NCI-H82 treated with DMSO at 0.1 percent for 48 hours (cell line): ENCODE measurements at regions not wholly inside any gene's neighbourhood (a gene's known extent, or its start where the extent isn't known, plus 50 kb on each side); places are given as distances from the start of the nearest gene placed in this dataset.

Experiments
- DNase-seq: peaks from one replicate; lab custom pipeline; 2025; ENCODE audit not compliant: unreplicated experiment; lab: John Stamatoyannopoulos, UW

DNA sequence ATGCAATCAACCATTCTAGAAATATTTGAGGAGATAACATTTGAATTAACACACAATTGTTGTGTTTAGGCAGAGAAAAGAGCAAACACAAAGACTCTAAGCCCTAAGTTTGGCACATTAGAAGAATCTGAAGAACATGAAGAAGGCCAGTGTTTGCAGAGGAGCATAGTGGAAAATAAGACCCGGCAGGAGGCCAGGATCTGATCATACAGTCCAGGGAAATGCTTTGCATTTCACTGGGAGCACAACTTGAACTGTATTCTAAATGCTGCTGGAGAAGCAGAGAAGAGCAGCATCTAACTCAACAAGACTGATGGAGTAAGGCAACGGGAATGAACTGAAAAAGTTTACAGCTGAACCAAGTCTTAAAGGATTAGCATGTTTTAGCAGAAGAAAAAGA, 463.4 kb downstream of the ZNF608 start:
- no peak for DNase-seq

DNA sequence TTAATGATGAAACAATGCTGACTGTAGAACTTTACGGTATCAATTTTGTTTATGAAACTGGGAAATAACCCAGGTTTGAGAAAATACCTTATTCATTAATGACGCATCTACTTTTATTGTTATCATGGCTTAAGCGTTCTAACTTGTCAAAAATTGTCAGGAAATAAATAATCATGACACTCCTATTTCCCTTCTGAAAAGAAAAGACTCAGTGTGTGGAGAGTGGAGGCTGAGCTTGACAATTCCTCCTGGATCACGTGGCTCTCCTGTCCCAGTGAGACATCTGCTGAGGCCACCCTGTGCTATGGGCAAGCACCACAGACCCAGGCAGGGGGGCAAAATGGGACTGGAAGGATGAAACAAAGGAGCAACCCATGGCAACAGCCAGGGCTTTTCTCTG, 466.4 kb downstream of the ZNF608 start:
- DNase-seq: no peak

DNA sequence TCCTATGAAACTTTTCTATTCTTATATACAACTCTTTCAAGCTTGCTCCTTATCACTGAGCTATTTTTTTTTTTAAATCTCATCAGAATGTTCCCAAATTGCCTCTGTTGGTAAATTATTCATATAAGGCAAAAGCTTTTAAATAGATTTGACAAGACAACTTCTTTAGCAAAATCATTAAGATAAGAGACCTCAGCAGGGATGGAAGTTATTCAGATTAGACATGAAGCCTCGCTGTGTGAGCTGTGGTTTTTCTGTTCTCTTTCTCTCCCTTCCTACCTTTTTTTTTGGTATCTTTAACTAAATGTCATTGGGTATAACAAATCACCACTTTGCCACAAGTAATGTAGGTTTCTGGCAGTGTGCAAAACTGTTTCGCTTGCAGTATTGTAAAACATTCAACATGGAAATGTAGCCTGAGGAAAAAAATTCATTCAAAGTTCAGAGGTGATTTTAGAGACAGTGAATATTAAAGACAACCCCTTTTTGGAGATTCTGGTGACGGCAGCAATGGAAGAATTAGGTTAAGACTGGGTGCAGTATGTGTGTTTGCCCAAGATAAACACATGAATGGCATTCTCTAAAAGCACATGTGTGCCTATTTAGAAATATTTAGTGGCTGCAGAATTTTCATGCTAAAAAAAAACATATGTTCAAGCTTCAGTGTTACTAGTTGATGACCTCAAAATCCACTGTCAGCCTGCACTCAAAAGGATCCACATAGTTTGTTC, 467.1 kb downstream of the ZNF608 start:
- no peak for DNase-seq

DNA sequence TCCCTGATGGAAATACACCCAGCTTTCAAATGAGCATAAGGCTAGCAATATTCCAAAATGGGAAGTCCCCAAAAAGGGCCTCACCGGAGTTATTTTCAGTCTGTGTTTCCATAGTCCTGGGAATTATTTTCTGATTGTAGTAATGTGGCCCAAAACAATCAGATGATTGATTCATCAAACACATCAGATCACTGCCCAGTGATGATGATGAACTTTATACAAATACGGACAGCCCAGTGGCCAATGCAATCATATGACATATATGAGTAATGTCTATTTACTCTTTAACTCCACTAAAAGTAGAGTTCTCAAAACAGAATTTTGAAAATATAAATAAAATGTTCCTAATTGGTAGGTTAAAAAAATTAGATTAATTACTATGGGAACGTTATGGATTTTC, 467.8 kb downstream of the ZNF608 start:
- no peak for DNase-seq

DNA sequence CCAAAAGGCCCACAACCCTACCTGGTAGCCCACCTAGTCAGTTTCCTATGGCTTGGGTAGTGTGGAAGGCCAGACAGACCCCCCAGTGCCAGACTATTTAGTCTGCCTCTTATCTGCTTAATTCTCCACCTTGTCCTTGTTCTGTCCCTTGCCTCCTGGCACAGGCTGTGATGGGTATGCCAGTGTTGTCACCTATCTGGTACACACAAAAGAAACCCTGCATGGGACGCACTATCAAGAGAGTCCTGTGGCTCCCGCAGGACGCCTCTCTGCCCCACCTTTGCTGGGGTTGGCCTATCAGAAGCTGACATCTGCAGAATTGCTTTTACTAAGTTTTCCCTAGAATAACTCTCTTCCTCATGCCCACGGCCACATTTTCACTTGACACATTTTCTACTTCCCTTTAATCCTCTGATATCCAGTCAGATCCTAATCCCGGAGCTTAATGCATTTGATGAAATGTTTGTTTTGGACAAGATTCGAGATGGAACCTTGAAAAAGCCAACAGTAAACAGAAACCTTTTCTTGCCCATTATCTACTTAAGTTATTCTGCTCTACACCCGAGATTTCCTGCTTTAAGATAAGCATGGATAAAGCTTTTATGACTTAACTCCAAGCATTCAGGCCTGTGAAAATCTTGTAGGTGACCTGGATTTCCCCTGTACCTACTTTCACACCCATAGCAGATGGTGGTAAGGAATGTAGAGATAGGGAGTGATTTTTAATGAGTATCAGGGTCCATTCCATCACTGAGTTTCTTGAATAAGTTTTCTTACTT, 468.5 kb downstream of the ZNF608 start:
- DNase-seq: peak; percentile 80

DNA sequence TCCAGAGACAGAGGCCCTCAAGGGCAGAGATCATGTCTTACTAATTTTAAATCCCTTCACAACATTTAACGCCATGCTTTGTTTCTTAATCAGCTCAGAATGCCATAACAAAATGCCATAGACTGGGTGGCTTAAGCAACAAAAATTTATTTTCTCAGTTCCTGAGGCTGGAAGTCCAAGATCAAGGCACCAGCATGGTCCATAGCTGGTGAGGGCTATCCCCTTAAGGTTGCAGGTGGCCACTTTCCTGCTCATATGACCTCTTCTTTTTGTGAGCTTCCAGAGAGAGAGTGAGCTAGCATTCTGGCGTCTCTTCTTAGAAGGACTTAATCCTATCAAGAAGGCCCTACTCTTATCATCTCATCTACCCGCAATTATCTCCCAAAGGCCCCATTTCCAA, 470.3 kb downstream of the ZNF608 start:
- DNase-seq: peak; percentile 6

DNA sequence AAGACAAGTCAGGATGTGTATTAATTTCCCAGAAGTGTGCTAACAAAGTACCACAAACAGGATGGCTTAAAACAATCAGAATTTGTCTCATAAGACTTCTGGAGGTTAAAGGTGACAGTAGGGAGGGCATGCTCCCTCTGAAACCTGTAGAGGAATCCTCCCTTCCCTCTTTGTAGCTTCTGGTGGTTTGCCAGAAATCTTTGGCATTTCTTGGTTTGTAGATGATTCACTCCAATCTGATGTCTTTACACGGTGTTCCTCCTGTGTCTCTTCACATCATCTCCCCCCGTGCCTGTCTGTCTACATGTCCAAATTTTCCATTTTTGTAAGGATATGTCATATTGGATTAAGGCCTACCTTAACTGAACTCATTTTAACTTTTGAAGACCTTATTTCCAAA, 471.5 kb downstream of the ZNF608 start:
- no peak for DNase-seq

DNA sequence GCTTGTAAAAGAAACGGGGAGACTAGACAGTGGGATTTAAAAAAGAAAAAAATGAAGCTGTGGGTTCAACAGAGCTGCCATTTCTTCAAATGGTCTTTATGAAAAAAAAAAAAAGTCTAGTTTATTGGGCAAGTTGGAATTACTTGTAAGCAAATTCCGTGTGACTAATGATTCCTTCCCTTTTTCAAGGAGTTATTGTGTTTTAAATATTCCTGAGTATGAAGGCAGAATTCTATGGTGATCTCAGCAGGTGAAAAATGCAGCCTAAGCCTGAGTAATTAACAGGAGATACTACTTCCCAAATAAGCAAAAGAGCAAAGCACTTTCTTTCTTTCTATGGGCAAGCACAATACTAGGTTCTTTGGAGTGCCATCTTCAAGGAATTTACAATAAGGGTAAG, 481.9 kb downstream of the ZNF608 start:
- no peak for DNase-seq

DNA sequence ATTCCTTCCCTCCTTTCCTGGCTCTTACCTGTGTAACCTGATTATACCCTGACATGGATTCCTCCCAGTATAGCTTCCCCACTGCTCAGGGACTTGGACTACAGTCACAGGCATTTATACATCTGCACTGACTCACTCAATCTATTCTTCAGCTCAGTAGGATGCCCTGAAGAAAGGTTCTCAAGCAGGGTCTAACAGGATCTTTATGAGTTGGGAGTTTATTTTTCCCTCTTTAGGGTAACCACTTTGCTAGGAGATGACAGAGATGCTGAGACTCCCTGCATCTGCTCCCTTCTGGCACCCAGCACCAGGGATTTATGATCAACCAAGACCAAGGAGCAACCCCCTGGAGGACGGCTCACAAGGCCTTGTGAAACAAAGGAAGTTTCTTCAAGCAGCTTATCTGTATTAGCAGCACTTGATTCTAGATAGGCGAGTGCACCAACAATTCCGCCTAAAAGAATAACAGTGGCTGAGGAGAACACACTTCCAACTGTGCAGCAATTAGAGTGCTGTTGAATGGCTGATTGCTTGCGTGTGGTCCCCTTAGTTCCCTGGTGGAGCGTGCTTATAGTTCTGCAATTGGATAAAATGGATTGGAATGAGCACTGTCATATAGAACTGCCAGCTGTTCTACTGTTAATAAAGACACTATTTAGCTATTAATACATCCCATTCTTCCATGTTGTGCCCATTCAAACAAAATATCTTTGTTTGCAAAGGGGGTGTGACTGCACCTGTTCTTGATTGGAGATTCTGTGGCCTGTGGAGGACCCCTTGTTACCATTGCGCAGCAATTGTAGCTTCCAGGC, 482.6 kb downstream of the ZNF608 start:
- DNase-seq: no peak

DNA sequence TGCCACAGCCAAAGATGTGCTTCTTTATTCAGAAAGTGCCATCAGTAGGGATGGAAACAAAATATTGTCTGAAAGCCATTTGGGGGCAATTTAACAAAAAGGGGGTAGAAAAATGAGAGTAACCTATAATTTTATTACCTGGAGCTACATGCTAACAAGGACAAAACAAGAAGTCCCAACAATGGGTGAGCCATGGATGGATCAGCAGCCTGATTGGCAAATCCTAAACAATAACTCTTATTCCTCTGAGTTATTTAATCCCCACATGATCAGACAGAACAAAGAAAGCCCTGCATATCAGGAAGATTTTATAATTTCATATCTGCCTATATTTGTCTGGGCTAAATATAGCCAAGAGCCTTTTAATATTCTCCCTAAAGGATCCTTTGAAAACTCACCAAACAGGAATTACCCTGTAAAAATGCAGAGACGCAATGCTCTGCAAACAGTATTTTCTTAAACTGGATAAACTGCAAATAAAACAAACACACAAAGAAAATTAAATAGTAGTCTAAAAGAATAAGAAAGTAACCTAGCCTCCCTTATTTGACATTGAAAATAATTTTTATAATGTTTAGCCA, 483.4 kb downstream of the ZNF608 start:
- no peak for DNase-seq

DNA sequence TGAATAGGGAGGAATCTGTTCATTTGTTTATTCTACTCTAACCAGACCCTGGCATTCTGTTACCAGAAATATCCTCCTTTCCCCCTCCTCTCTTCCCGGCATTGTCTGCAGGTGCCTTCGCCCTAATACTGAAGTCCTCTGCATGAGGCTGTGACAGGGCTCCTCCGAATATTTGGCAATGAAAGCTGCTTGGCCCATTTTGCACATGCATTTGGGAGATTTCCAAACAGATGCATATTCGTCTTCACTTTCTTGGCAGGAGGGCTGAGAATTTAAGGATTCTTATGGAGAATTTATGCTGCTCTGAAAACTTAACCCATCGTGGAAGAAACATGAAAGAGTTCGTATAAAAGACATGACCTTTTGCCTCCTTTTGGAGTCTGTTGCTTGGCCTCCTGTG, 484.0 kb downstream of the ZNF608 start:
- no peak for DNase-seq

DNA sequence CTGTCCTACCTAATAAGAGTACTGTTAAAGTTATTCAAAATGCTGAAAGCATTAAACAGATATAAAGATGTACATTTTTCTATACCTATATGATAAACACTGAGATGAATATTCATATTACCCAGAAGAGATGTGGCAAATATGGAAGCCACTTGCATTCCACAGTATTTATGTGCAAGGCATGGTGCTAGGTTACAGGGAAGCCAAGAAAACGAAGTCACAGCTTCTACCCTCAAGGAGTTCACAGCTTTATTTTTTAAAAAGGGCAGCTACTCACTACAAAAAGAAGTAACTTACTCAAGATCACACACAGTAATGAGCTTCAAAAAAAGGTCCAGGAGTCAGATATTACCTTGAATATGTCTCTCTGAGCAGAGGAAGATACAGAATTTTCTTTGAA, 484.6 kb downstream of the ZNF608 start:
- DNase-seq: no peak

DNA sequence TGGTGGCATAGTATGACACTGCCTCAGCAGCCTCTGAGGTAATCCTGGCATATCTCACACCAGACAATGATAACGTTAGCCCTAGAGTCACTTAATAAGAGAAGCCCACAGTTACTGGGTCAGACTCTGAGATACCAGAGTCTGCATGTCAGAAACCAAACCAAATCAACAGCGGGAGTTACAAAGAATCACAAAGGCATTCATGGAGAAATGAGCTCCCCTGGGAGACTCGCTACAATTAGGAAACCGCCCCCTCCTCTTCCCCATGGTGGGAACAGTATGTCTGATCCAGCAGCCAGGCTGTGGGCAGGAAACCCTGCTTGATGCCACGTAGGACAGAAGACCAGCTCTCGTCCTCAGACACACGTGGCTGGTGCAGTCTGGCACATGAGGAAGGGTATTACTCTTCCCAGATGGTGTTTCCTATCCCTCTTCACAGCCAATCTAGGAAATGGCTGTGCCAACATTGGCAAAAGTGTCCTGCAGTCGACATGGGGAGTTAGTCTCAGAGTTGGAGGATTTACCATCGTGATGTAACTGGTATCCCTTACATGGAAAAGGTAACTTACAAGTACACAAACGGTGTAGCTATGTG, 485.4 kb downstream of the ZNF608 start:
- no peak for DNase-seq

DNA sequence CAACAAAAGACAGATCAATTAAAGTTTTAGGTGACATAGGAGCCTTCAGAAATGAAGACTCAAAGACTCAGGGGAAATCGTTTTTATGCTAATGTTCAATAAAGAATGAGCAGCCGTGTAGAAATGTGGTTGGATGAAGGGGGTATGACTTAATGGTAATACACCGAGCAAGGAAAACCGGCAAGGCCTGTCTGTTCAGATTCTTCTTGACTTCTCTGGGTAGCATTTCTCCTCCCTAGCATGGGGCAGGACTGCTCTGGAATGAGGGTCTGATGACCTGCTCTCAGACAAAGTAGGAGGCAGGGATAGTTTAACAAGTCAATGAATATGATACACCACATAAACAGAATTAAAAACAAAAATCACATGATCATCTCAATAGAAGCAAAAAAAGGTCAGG, 487.4 kb downstream of the ZNF608 start:
- no peak for DNase-seq

DNA sequence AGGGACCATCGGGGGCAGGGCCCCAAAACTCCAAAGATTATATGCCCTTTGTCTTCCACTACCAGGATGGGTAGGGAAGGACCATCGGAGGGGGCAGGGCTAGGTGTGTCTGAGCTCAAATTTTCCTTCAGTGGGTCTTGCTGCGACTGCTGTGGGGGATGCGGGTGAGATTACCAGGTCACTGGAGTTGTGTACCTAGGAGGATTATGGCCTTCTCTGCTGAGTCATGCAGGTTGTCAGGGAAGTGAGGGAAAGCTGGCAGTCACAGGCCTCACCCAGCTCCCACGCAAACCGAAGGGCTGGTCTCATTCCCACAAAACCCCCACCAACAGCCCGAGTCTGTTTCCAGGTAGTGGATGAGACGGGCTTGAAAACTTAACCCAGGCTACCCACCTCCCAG, 489.4 kb downstream of the ZNF608 start:
- no peak for DNase-seq

DNA sequence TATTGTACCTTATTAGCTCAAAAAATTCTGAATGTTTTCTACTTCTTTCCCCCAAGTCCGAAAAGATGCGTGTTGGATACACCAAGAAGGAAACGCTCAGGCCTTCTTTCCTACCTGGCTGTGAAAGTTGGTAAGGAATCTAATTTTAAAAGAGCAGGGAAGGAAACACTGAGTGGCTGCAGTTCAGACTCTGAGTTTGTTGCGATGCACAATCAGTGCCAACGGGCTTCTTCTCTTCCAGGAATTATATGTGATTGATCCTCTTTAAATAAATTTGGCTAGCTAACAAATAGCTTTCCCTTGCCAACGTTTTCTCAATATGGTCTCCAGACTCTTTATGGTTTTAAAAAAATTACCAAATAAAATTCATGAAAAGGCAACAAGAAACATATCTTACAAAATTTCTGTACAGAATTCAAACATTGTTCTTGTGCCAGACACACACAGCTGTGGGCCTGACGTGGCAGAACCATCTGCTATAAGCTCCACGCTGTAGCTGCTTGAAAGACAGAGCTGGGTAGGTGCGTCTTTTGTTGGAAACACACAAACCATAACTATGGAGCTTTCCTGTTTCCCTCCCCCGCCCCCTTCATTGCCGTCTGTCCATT, 493.1 kb downstream of the ZNF608 start:
- no peak for DNase-seq

DNA sequence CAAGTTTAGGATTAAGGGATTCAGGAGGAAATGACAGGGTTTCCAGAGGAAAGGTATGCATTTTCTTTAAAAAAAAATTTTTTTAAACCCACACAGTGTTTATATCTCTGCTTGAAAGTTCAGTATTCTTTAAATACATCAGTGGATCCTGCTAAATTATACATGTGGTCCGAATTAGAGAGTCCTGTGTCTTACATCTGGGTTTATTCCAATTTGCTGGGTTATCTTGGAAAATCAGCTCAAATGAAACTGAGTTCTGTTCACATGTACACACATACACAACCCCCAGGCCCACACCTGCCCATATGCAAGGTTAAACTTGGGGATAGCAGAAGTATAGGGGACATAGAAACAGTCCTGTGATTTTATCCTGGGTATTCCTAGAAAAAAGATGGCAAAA, 493.7 kb downstream of the ZNF608 start:
- DNase-seq: no peak

DNA sequence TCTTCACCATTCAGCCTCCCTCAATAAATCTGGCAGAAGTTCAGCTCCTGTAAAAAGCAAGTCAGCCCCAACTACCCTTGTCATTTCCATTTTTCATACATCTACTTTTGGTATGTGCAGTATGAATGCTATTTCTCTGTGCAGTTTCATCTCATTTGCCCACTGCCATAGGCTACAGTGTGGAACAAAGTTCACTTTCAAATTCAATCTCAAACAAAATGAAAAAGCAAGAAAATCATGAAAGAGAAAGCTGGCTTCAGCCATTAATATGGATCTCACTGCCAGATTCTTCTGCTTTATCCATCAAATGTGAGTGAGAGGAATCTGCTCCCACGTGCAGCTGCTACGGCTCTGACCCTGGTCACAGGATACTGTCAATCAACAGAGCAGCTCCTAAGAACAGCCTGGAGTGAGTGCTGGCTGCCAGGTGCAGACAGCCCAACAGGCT, 494.2 kb downstream of the ZNF608 start:
- no peak for DNase-seq

DNA sequence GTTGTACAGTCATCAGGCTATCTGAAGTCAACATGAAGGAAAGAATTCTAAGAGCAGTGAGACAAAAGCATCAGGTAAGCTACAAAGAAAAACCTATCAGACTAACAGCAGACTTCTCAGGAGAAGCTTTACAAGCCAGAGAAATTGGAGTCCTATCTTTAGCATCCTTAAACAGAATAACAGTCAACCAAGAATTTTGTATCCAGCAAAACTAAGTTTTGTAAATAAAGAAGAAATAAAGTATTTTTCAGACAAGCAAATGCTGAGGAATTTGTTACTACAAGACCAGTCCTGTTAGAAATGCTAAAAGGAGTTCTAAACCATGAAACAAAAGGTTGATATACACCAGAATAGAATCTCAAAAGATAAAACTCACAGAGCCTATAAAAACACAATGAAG, 501.2 kb downstream of the ZNF608 start:
- DNase-seq: no peak

DNA sequence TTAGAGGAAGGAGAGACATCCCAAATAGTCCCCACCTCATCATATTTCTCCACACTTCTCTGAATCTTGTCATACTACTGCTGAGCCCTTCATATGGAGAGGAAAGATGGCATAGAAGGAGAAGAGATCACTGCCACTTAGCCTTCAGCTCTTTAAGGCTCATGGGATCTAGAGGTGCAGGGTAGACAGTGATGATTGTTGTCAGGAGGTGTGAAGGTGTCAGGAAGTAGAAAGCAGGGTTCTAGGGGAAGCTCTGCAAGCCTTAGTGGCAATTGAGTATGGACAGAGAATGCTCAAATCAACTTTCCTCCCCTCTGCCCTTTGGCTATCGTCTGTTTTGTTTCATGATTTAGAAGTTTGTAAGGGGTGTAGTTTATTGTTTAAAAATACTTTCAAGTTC, 505.7 kb downstream of the ZNF608 start:
- no peak for DNase-seq

DNA sequence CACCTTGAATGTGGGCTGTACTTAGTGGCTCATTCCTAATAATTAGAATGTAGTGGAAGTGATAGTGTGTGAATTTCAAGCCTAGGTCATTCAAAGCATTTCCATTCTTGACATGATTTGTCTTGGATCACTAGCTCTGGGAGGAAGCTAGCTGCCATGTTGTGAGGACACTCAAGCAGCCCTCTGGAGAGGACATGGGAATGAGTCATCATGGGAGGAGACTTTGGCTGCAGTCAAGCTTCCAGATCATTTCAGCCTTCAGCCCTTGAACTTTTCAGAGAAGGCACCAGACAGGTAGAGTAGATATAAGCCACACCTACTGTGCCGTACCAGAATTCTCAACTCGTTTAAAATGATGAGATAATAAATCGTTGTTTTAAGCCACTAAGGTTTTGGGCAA, 506.9 kb downstream of the ZNF608 start:
- no peak for DNase-seq
